Renal cortex interstitium (tissue), 11 donors: ENCODE measurements at regions not wholly inside any gene's neighbourhood (a gene's known extent, or its start where the extent isn't known, plus 50 kb on each side); places are given as distances from the start of the nearest gene placed in this dataset.
"Not testable (repeated sequence)": the region's sequence is repeated elsewhere in the genome, so short reads cannot be mapped to it uniquely, and the experiment has no call there.

Experiments
- DNase-seq, 11 donors: peaks; one replicate each; pipeline ENCODE4 v3.0.0-alpha.2; 2013; ENCODE audit warnings: low read depth in 9 of 11, low spot score in 4 of 11; ENCODE audit errors: extremely low read depth in 1 of 11

- DNase-seq: peak in 4 of 11 donors; percentile 11 to 34 (median 26)
Observed at GRCh38 chr21:27564684-27565301, 597.9 kb upstream of the ADAMTS5 start.

DNA sequence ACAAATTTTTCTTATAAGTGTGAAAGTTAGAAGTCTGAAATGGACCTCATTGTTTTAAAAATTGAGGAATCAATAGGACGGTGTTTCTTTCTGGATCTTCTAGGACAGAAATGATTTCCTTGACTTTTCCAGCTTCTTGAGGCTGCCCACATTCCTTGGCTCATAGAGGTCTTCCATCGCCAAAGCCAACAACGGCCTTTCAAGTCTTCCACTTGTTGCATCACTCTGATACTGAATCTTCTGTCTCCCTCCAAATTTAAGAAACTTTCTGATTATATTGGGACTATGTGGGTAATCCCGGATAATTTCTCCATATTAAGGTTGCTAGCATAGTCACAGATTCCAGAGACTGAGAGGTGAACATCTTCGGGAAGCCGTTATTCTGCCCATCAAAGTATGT lies 595.4 kb upstream of the ADAMTS5 start:
- DNase-seq: no peak

DNA sequence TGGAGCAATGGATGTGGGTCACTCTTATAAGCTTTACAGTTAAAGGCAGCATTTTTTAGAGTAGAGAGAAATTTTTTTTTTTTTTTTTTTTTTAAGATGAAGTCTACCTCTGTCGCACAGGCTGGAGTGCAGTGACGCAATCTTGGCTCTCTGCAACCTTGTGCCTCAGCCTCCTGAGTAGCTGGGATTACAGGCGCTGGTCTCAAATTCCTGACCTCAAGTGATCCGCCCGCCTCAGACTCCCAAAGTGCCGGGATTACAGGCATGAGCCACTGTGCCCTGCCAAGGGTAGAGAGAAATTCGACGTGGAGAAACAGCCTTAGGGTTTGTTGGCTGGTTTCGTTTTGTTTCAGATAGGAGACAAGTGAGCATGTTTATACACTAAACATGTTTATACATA lies 594.2 kb upstream of the ADAMTS5 start:
- DNase-seq: no peak

- DNase-seq: no peak
Observed at GRCh38 chr21:27557356-27557755, 590.5 kb upstream of the ADAMTS5 start.

DNA sequence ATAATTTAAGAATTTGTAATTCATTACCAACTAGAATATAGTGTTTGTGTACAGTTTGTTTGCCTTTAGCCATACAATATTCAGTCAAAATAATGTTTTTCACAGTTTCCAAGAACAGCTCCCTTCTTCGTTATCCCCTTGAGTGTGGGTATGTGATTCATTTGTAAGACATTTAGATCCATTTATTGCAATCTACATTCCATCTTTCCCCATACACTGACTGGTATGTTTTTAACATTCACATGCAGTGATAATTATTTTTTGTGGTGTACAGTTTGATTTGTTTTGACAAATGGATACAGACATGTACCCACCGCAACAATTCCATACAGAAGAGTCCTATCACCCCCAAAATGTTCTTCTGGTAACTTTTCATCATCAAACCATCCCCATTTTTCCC lies 589.1 kb upstream of the ADAMTS5 start:
- DNase-seq: no peak

DNA sequence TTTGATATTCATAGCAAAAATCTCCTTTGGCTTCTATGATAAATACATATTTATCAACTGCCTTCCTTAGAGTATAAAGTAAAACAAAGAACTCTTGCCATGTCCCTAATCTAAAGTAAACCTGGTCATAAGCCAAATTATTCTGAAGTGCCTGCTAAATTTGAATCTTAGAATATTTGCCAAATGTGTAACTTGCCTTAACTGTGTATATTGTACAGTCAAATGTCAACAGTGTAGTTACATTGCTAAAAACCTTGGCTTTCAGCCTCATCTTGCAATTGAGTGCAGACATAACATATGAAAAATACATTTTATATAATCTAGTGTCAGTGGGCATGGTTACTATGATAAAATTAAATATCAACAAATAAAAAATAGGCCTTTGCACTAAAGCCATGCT lies 583.4 kb upstream of the ADAMTS5 start:
- no peak for DNase-seq

DNA sequence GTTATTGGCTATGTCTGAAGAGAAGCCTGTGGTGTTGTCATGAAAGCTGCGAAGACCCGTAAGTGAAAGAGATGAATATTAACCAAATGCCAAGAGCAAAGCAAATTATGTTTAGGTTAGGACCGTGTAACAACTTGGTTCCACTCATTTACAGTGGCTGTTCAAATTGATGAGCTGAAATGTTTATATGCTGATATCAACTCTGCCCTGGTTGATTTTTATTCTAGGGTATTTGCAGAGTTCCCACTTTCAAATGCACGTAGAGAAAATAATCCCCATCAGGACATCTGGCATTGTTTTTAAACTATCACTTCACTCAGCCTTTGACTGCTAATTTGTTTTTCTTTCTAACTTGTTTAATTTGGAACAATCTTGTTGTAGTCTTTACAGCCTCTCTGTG lies 581.6 kb upstream of the ADAMTS5 start:
- no peak for DNase-seq

GRCh38 chr21:27545754-27546349 lies 579.0 kb upstream of the ADAMTS5 start:
- no peak for DNase-seq

DNA sequence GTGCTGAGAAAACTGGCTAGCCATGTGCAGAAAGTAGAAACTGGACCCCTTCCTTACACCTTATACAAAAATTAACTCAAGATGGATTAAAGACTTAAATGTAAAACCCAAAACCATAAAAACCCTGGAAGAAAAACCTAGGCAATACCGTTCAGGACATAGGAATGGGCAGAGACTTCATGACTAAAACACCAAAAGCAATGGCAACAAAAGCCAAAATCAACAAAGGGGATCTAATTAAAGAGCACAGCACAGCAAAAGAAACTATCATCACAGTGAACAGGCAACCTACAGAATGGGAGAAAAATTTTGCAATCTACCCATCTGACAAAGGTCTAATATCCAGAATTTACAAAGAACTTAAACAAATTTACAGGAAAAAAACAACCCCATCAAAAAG lies 575.2 kb upstream of the ADAMTS5 start:
- DNase-seq: not testable (repeated sequence)

DNA sequence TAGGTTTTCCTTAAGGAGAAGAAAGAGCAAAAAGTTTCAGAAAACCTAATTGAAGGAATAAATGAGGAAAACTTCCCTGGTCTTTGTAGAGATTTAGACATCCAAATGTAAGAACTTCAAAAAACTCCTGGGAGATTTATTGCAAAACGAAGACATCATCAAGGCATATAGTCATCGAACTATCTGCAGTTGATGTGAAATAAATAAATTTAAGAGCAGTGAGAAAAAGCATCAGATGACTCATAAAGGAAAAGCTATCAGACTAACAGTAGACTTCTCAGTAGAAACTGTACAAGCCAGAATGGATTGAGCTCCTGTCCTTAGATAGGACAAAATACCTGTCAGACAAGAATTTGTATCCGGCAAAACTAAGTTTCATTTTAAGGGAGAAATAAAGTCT lies 569.4 kb upstream of the ADAMTS5 start:
- DNase-seq: no peak

- no peak for DNase-seq
Observed at GRCh38 chr21:27535188-27535587, 568.3 kb upstream of the ADAMTS5 start.

GRCh38 chr21:27534206-27534605 lies 567.3 kb upstream of the ADAMTS5 start:
- no peak for DNase-seq

DNA sequence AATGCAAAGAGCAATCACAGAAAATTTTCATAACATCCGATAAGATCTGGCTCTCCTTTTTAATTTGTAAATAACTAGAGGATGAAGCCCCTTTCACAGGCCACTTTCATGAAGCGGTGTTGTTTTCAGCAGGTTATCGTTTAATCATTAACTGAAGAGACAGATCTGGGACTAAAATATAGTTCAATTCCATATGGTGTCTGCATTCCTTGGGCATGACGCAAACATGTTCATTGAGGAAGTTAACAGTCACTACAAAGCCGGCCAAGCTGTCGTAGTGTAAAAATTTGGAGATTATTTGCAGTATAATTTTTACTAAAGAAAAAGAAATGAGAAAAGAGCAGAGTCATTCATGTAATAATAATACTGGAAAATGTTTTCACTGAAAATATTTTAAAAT lies 565.2 kb upstream of the ADAMTS5 start:
- peak; percentile 2 to 51 (median 13) for DNase-seq

DNA sequence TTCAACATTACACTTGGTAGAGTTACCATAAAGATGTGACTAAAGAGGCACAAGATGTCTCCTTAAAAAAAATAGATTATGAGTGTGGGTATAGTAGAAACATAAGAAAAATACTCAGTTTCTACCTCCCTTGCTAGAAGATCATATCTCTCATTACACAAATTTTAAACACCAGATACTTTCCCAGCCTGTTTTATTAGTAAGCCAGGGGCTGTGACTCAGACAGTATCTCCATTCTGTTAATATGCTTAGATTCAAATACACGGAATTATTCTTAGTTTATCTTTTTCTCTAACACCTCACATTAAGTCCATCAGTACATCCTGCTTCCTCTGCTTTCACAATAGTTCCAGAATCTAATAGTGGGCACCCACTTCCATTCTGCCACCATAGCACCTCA lies 561.8 kb upstream of the ADAMTS5 start:
- no peak for DNase-seq

DNA sequence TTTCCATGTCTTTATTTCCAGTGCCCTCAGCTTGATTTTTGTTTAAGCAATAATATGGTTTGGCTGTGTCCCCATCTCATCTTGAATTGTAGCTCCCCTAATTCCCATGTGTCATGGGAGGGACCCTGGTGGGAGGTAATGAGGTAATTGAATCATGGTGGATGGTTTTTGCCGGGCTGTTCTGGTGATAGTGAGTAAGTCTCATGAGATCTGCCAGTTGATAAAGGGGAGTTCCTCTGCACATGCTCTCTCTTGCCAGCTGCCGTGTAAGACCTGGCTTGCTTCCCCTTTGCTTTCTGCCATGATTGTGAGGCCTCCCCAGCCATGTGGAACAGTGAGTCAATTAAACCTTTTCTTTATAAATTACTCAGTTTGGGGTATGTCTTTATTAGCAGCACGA lies 559.6 kb upstream of the ADAMTS5 start:
- DNase-seq: no peak

DNA sequence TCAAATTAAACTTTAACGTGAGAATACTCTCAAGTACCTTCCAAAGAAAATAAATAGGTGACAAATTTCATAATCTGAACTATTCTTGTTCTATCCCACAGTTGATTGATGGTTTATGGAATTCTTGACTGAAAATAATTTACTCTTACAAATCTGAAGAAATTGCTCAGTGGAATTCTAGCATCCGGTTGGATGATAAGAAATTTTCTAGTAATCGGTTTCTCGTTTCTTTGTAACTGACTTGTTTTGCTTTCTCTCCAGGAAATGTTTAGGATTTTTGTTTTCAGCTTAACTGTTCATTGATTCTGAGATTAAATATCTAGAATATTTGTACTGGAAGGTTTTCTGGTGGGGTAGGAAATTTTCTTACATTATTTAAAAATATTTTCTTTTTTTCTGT lies 558.9 kb upstream of the ADAMTS5 start:
- DNase-seq: no peak

- DNase-seq: no peak
Observed at GRCh38 chr21:27519361-27519760, 552.5 kb upstream of the ADAMTS5 start.

DNA sequence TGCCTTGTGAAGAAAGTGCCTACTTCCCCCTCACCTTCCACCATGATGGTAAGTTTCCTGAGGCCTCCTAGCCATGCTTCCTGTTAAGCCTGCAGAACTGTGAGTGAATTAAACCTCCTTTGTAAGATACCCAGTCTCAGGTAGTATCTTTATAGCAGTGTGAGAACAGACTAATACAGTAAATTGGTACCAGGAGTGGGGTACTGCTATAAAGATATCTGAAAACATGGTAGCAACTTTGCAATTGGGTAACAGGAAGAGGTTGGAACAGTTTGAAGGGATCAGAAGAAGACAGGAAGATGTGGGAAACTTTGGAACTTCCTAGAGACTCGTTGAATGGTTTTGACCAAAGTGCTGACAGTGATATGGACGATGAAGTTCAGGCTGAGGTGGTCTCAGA lies 550.3 kb upstream of the ADAMTS5 start:
- not testable (repeated sequence) for DNase-seq

GRCh38 chr21:27515676-27516075 lies 548.8 kb upstream of the ADAMTS5 start:
- no peak for DNase-seq

- no peak for DNase-seq
Observed at GRCh38 chr21:27513825-27514224, 546.9 kb upstream of the ADAMTS5 start.

DNA sequence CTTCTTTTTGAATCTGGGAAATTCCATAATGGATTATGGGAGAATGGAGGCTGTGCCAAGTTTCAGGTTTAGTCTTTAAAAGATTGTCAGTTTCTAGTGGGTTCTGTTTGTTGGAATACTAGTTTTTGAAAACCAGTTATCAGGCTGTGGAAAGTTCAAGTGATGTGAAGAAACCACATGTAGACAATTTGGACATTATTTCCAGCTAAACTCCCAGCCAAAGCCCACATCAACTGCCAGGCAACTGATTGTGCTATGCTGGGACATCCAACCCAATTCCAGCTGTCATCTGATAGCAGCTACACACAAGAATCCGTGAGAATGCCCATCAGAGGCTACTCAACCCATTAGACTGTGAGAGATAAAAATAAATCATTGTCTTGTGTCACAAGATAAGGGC lies 546.1 kb upstream of the ADAMTS5 start:
- DNase-seq: no peak
